ENCODE measurements at regions not wholly inside any gene's neighbourhood (a gene's known extent, or its start where the extent isn't known, plus 50 kb on each side); places are given as distances from the start of the nearest gene placed in this dataset.

GRCh38 chr22:22417495-22418162 is 90.9 kb downstream of the ZNF280B start:
- Histone ChIP-seq H3K9me3 (peaks cover 2% of the 10 kb centered on the region; the same call in 1 of the 2 replicates), H3K27me3 (peaks cover 69% of the 10 kb centered on the region), H3K4me3 (no peak overlapping the region), H3K36me3 (no peaks in the 10 kb centered on the region)
- no peak for DNase-seq

- no peak overlapping the region for H3K4me3 ChIP-seq
- peaks cover 65% of the 10 kb centered on the region for H3K27me3 ChIP-seq
- DNase-seq = no peak
- H3K9me3 ChIP-seq = peaks cover 2% of the 10 kb centered on the region; the same call in 1 of the 2 replicates
- H3K36me3 ChIP-seq = no peaks in the 10 kb centered on the region
Observed at GRCh38 chr22:22418163-22418549, 90.4 kb downstream of the ZNF280B start.

GRCh38 chr22:22418957-22419356 is 89.6 kb downstream of the ZNF280B start:
- H3K4me3 ChIP-seq = no peak overlapping the region
- no peaks in the 10 kb centered on the region for H3K36me3 ChIP-seq
- H3K27me3 ChIP-seq = peaks cover 57% of the 10 kb centered on the region
- DNase-seq = no peak
- no peaks in the 10 kb centered on the region; the same call in 1 of the 2 replicates for H3K9me3 ChIP-seq

GRCh38 chr22:22420580-22420979 is 88.0 kb downstream of the ZNF280B start:
- Histone ChIP-seq H3K36me3 (no peaks in the 10 kb centered on the region), H3K4me3 (no peak overlapping the region), H3K27me3 (peaks cover 52% of the 10 kb centered on the region), H3K9me3 (no peaks in the 10 kb centered on the region; the same call in 1 of the 2 replicates)
- DNase-seq = no peak

- no peak for DNase-seq
- H3K27me3 ChIP-seq = peaks cover 51% of the 10 kb centered on the region
- no peaks in the 10 kb centered on the region for H3K36me3 ChIP-seq
- H3K4me3 ChIP-seq = no peak overlapping the region
- no peaks in the 10 kb centered on the region; the same call in 1 of the 2 replicates for H3K9me3 ChIP-seq
Observed at GRCh38 chr22:22421392-22421791, 87.2 kb downstream of the ZNF280B start.

GRCh38 chr22:22422629-22423112 is 85.9 kb downstream of the ZNF280B start:
- H3K27me3 ChIP-seq = peaks cover 41% of the 10 kb centered on the region
- DNase-seq = peak; percentile 51
- no peak overlapping the region for H3K4me3 ChIP-seq
- no peaks in the 10 kb centered on the region; the same call in 1 of the 2 replicates for H3K9me3 ChIP-seq
- H3K36me3 ChIP-seq = no peaks in the 10 kb centered on the region

GRCh38 chr22:22423681-22424080 is 84.9 kb downstream of the ZNF280B start:
- Histone ChIP-seq H3K4me3 (no peak overlapping the region), H3K27me3 (peaks cover 32% of the 10 kb centered on the region), H3K9me3 (no peaks in the 10 kb centered on the region; the same call in 1 of the 2 replicates), H3K36me3 (no peaks in the 10 kb centered on the region)
- no peak for DNase-seq

GRCh38 chr22:22424210-22424800 is 84.2 kb downstream of the ZNF280B start:
- Histone ChIP-seq H3K36me3 (no peaks in the 10 kb centered on the region), H3K27me3 (peaks cover 26% of the 10 kb centered on the region), H3K9me3 (no peaks in the 10 kb centered on the region), H3K4me3 (no peak overlapping the region)
- no peak for DNase-seq

- Histone ChIP-seq H3K36me3 (no peaks in the 10 kb centered on the region), H3K4me3 (no peak overlapping the region), H3K27me3 (peaks cover 20% of the 10 kb centered on the region), H3K9me3 (no peaks in the 10 kb centered on the region)
- no peak for DNase-seq
Observed at GRCh38 chr22:22424956-22425355, 83.6 kb downstream of the ZNF280B start.

- Histone ChIP-seq H3K4me3 (no peak overlapping the region), H3K27me3 (peaks cover 18% of the 10 kb centered on the region), H3K9me3 (no peaks in the 10 kb centered on the region), H3K36me3 (no peaks in the 10 kb centered on the region)
- DNase-seq = no peak
Observed at GRCh38 chr22:22425356-22425755, 83.2 kb downstream of the ZNF280B start.

GRCh38 chr22:22425783-22426624 is 82.5 kb downstream of the ZNF280B start:
- Histone ChIP-seq H3K4me3 (no peak overlapping the region), H3K9me3 (no peaks in the 10 kb centered on the region), H3K27me3 (peaks cover 12% of the 10 kb centered on the region), H3K36me3 (no peaks in the 10 kb centered on the region)
- no peak for DNase-seq

- no peaks in the 10 kb centered on the region; the same call in 1 of the 2 replicates for H3K27me3 ChIP-seq
- no peak for DNase-seq
- no peaks in the 10 kb centered on the region for H3K9me3 ChIP-seq
- H3K36me3 ChIP-seq = no peaks in the 10 kb centered on the region
- H3K4me3 ChIP-seq = no peak overlapping the region
Observed at GRCh38 chr22:22427542-22428065, 80.9 kb downstream of the ZNF280B start.

- DNase-seq = no peak
- Histone ChIP-seq H3K27me3 (no peaks in the 10 kb centered on the region; the same call in 1 of the 2 replicates), H3K9me3 (no peaks in the 10 kb centered on the region), H3K36me3 (no peaks in the 10 kb centered on the region), H3K4me3 (no peak overlapping the region)
Observed at GRCh38 chr22:22428222-22429098, 80.1 kb downstream of the ZNF280B start.

GRCh38 chr22:22429369-22430108 is 79.0 kb downstream of the ZNF280B start:
- no peaks in the 10 kb centered on the region; the same call in 1 of the 2 replicates for H3K9me3 ChIP-seq
- H3K27me3 ChIP-seq = peaks cover 4% of the 10 kb centered on the region
- no peak overlapping the region for H3K4me3 ChIP-seq
- no peak for DNase-seq
- H3K36me3 ChIP-seq = no peaks in the 10 kb centered on the region

- Histone ChIP-seq H3K36me3 (no peaks in the 10 kb centered on the region), H3K4me3 (no peak overlapping the region), H3K27me3 (peaks cover 6% of the 10 kb centered on the region; the same call in 1 of the 2 replicates), H3K9me3 (no peaks in the 10 kb centered on the region; the same call in 1 of the 2 replicates)
- peak; percentile 23 for DNase-seq
Observed at GRCh38 chr22:22430111-22430820, 78.3 kb downstream of the ZNF280B start.
